OCI-LY3 (cell line): ENCODE measurements at regions not wholly inside any gene's neighbourhood (a gene's known extent, or its start where the extent isn't known, plus 50 kb on each side); places are given as distances from the start of the nearest gene placed in this dataset.

Source experiments
- H2AFZ ChIP-seq: fragments of 200-600, 300-600 bp; shearing (Covaris generic); 2 replicates; pipeline ENCODE4 v1.6.0; 2014; ENCODE audit warnings: antibody characterized with exemption, low read depth, low read length
- H3K27ac ChIP-seq: fragments of 200-600, 300-600 bp; sonication (generic); 2 replicates; pipeline ENCODE4 v1.5.1; 2014; ENCODE audit warnings: mild to moderate bottlenecking, low read length, moderate library complexity, mixed read lengths
- H3K27me3 ChIP-seq: fragments of 200-600, 300-600 bp; sonication (generic); 2 replicates; pipeline ENCODE4 v1.6.1; 2014; ENCODE audit warnings: low read depth, low read length, mixed read lengths
- H3K36me3 ChIP-seq: fragments of 200-600, 300-600 bp; sonication (generic); replicated peaks from 2 replicates; pipeline ENCODE3; 2014; ENCODE audit warnings: low read depth, low read length, mixed read lengths
- H3K4me1 ChIP-seq: fragments of 300-600, 200-600 bp; sonication (generic); 2 replicates; pipeline ENCODE4 v1.6.1; 2014; ENCODE audit warnings: low read length, mixed read lengths
- H3K4me2 ChIP-seq: fragments of 200-600, 300-600 bp; sonication (generic); 2 replicates; pipeline ENCODE4 v1.6.1; 2014; ENCODE audit warnings: low read length, mixed read lengths
- H3K4me3 ChIP-seq: fragments of 300-600, 200-600 bp; sonication (generic); 2 replicates; pipeline ENCODE4 v1.5.1; 2014; ENCODE audit warnings: antibody characterized with exemption, mild to moderate bottlenecking, low read length, moderate library complexity
- H3K79me2 ChIP-seq: fragments of 300-600, 200-600 bp; shearing (Covaris generic); 2 replicates; pipeline ENCODE4 v1.6.1; 2014; ENCODE audit warnings: mild to moderate bottlenecking, low read length, mixed read lengths
- H3K9ac ChIP-seq: fragments of 300-600, 200-600 bp; shearing (Covaris generic); 2 replicates; pipeline ENCODE4 v1.6.0; 2014; ENCODE audit warnings: mild to moderate bottlenecking, low read length, moderate library complexity
- H3K9me3 ChIP-seq: fragments of 200-600, 300-600 bp; shearing (Covaris generic); 2 replicates; pipeline ENCODE4 v1.6.1; 2014; ENCODE audit warnings: low read length, mixed read lengths; ENCODE audit not compliant: insufficient read depth
- H4K20me1 ChIP-seq: fragments of 200-600, 300-600 bp; sonication (generic); 2 replicates; pipeline ENCODE4 v1.6.1; 2016; ENCODE audit warnings: low read length, mixed read lengths; ENCODE audit not compliant: insufficient read depth
- EZH2phosphoT487 ChIP-seq: fragments of 200-600 bp; shearing (Covaris generic); IDR thresholded peaks from 2 replicates; pipeline ENCODE4 v1.6.1; 2018; ENCODE audit warnings: antibody characterized with exemption, mixed run types, low read depth
- TF ChIP-seq, protein P1 (sequence below): fragments of 200-600, 300-600 bp; sonication (generic); IDR thresholded peaks from 2 replicates; pipeline ENCODE4 v1.5.1; 2014; ENCODE audit warnings: antibody characterized with exemption, low read length, low read depth

GRCh38 chr7:21361413-21362125 is 66.3 kb upstream of the SP4 start:
- Histone ChIP-seq H3K4me3 (no peak overlapping the region), H3K4me2 (no peak overlapping the region), H3K36me3 (peaks cover 9% of the 10 kb centered on the region), H3K27ac (no peak overlapping the region), H3K27me3 (no peaks in the 10 kb centered on the region), H3K4me1 (peaks cover 48% of the 10 kb centered on the region), H3K9ac (no peak overlapping the region), H3K9me3 (no peaks in the 10 kb centered on the region), H3K79me2 (no peaks in the 10 kb centered on the region), H4K20me1 (no peaks in the 10 kb centered on the region), H2AFZ (no peak overlapping the region)
- TF ChIP-seq EZH2phosphoT487, result no peak
- TF ChIP-seq, protein P1, sequence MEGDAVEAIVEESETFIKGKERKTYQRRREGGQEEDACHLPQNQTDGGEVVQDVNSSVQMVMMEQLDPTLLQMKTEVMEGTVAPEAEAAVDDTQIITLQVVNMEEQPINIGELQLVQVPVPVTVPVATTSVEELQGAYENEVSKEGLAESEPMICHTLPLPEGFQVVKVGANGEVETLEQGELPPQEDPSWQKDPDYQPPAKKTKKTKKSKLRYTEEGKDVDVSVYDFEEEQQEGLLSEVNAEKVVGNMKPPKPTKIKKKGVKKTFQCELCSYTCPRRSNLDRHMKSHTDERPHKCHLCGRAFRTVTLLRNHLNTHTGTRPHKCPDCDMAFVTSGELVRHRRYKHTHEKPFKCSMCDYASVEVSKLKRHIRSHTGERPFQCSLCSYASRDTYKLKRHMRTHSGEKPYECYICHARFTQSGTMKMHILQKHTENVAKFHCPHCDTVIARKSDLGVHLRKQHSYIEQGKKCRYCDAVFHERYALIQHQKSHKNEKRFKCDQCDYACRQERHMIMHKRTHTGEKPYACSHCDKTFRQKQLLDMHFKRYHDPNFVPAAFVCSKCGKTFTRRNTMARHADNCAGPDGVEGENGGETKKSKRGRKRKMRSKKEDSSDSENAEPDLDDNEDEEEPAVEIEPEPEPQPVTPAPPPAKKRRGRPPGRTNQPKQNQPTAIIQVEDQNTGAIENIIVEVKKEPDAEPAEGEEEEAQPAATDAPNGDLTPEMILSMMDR, result no peak

GRCh38 chr7:21364801-21365271 is 63.0 kb upstream of the SP4 start:
- Histone ChIP-seq H3K27ac (peak overlapping the region; percentile 62), H4K20me1 (no peaks in the 10 kb centered on the region), H3K4me3 (no peak overlapping the region), H3K9ac (no peak overlapping the region), H2AFZ (no peak overlapping the region), H3K4me1 (peaks cover 28% of the 10 kb centered on the region), H3K79me2 (no peaks in the 10 kb centered on the region), H3K9me3 (no peaks in the 10 kb centered on the region), H3K4me2 (peak overlapping the region; percentile 53), H3K36me3 (peaks cover 9% of the 10 kb centered on the region), H3K27me3 (no peaks in the 10 kb centered on the region)
- TF ChIP-seq EZH2phosphoT487, result no peak
- TF ChIP-seq, protein P1, result no peak

DNA sequence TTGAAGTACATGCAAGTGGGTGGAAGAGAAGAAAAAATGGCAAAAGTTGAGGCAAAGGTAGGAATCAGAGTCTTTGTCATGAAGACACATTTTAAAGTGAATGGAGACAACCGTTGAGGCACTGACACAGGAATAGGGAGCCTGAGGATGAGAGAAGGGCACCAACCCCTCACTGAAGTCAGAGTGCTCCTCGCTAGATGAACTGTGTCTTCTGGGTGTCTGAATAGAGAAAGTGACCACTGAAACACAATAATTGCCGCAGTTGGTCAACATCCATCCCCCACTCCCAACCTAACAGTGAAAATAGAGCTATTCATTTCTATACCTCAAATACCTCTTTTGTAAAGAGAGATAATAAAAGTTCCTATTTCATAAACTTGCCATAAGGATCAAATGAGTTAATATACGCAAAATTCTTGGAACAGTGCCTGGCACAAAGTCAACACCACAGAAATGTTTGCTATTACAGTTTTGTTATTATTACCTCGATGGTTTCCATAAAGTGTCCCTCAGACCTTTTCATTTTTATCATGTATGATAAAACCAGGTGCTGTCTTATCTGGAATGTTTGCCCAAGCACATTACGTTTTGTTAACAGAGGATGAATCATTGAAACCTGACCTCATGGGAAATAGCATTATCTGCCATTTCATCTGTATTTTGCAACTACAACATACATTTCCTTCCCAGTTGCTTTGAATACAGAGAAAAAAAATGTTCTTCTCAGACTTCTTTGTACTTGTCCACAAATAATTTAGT is 61.8 kb upstream of the SP4 start:
- H3K9ac ChIP-seq, result no peak overlapping the region
- TF ChIP-seq, protein P1, result no peak
- TF ChIP-seq EZH2phosphoT487, result no peak

GRCh38 chr7:21367081-21367480 is 60.8 kb upstream of the SP4 start:
- H3K4me3 ChIP-seq, result no peak overlapping the region
- no peaks in the 10 kb centered on the region for H3K79me2 ChIP-seq
- peaks cover 38% of the 10 kb centered on the region for H3K4me1 ChIP-seq
- peaks cover 9% of the 10 kb centered on the region for H3K36me3 ChIP-seq
- H3K27me3 ChIP-seq, result no peaks in the 10 kb centered on the region
- H2AFZ ChIP-seq, result no peak overlapping the region
- H4K20me1 ChIP-seq, result no peaks in the 10 kb centered on the region
- no peak overlapping the region for H3K9ac ChIP-seq
- H3K9me3 ChIP-seq, result no peaks in the 10 kb centered on the region
- TF ChIP-seq, protein P1, result no peak
- no peak for TF ChIP-seq EZH2phosphoT487
- H3K4me2 ChIP-seq, result no peak overlapping the region
- no peak overlapping the region for H3K27ac ChIP-seq

More for the DNA sequence above, 61.8 kb upstream of the SP4 start:
- Histone ChIP-seq H3K27me3 (no peaks in the 10 kb centered on the region), H3K4me2 (no peak overlapping the region), H3K36me3 (peaks cover 9% of the 10 kb centered on the region), H2AFZ (no peak overlapping the region), H3K27ac (no peak overlapping the region), H3K79me2 (no peaks in the 10 kb centered on the region), H3K4me1 (peaks cover 30% of the 10 kb centered on the region), H3K9me3 (no peaks in the 10 kb centered on the region), H3K4me3 (no peak overlapping the region), H4K20me1 (no peaks in the 10 kb centered on the region)
